ENCODE measurements at regions not wholly inside any gene's neighbourhood (a gene's known extent, or its start where the extent isn't known, plus 50 kb on each side); places are given as distances from the start of the nearest gene placed in this dataset.

DNA sequence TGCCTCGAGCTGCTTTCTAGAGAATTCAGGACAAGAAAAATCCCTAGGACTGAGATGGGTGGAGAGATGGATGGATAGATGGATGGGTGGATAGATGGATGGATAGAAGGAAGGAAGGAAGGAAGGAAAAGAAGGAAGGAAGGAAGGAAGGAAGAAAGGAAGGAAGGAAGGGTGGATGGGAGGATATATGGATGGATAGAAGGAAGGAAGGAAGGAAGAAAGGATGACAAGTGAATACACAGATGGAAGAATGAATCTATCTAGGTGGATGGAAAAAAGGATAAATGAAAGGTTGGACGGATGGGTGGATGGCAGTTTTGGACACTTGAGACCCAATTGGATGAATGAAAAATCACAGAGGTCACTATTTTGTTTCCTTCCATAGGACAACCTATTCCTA is 120.4 kb upstream of the KAZN start:
- TF ChIP-seq, protein P1, sequence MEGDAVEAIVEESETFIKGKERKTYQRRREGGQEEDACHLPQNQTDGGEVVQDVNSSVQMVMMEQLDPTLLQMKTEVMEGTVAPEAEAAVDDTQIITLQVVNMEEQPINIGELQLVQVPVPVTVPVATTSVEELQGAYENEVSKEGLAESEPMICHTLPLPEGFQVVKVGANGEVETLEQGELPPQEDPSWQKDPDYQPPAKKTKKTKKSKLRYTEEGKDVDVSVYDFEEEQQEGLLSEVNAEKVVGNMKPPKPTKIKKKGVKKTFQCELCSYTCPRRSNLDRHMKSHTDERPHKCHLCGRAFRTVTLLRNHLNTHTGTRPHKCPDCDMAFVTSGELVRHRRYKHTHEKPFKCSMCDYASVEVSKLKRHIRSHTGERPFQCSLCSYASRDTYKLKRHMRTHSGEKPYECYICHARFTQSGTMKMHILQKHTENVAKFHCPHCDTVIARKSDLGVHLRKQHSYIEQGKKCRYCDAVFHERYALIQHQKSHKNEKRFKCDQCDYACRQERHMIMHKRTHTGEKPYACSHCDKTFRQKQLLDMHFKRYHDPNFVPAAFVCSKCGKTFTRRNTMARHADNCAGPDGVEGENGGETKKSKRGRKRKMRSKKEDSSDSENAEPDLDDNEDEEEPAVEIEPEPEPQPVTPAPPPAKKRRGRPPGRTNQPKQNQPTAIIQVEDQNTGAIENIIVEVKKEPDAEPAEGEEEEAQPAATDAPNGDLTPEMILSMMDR (IDR thresholded peaks at IDR 0.05; ENCODE audit: low read depth, low read length, missing control alignments), result no peak
- no peak overlapping the region for H3K4me3 ChIP-seq (replicated peaks; ENCODE audit: low read depth, low read length)
- no peak for DNase-seq (ENCODE audit: extremely low read depth, low read depth)

DNA sequence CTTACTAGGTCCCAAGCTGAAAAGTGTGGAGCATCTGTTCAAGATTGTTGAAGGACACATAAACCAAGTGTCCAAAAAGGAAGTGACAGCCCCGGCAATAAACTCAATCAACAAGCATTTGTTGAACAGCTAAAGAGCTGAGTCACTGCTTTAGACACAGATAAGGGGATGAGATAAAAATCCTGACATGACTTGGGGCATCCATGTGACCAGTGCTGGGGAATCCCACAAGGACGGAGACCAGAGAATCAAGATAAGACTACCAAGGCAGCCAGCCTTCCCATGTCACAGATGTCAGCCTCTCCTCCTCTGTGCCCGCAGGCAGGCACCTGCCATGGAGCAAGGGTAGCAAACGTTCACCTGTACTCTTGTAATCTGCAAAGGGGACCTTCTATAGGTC is 118.6 kb upstream of the KAZN start:
- no peak for DNase-seq (ENCODE audit: extremely low read depth, low read depth)
- TF ChIP-seq, protein P1 (IDR thresholded peaks at IDR 0.05; ENCODE audit: low read depth, low read length, missing control alignments), result no peak
- H3K4me3 ChIP-seq (replicated peaks; ENCODE audit: low read depth, low read length), result no peak overlapping the region

DNA sequence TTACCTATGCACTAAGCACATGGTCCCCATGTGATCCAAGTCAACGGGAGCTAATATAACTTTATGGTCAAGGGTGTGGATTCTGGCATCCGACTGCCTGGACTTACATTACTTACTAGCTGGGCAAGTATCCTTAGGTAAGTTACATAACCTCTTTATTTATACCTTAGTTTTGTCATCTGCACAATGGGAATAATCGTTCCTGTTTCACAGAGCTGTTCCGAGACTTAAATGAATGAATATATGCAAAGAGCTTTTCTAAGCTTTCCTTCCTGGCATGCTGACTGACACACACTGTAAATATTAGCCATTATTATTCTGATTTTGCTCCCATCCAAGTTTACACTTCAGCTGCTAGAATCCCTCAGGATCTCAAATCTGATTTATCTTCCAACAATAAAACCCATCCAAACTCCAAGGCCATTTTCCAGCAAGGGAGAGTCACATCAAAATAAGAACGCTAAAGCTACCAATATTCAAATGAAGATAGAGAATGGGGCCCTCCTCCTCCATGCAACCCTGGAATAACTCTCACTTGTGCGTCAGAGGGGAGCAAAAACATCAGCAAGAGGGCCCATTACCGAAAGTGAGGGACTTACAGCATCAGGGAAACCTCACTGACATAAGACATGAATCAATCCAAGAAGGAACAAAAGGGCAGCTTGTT is 115.6 kb upstream of the KAZN start:
- TF ChIP-seq, protein P1 (IDR thresholded peaks at IDR 0.05; ENCODE audit: low read depth, low read length, missing control alignments), result no peak
- DNase-seq (ENCODE audit: extremely low read depth, low read depth), result no peak
- H3K4me3 ChIP-seq (replicated peaks; ENCODE audit: low read depth, low read length), result no peak overlapping the region

DNA sequence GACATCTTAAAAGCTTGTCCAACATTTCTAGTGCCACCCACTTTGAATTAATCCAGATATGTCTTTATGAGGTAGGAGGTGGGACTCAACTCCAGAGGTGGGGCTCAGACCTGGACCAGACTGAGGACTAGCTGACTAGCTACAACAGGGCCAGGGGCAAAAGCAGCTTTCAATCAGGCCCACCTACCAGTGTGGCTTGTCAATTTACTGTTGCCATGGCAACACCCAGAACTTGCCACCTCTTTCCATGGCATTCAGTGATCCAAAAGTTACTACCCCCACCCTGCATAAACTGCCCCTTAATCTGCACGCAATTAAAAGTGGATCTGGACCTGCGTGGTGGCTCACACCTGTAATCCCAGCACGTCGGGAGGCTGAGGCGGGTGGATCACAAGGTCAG is 113.2 kb upstream of the KAZN start:
- DNase-seq (ENCODE audit: extremely low read depth, low read depth), result no peak
- TF ChIP-seq, protein P1 (IDR thresholded peaks at IDR 0.05; ENCODE audit: low read depth, low read length, missing control alignments), result no peak
- no peak overlapping the region for H3K4me3 ChIP-seq (replicated peaks; ENCODE audit: low read depth, low read length)

DNA sequence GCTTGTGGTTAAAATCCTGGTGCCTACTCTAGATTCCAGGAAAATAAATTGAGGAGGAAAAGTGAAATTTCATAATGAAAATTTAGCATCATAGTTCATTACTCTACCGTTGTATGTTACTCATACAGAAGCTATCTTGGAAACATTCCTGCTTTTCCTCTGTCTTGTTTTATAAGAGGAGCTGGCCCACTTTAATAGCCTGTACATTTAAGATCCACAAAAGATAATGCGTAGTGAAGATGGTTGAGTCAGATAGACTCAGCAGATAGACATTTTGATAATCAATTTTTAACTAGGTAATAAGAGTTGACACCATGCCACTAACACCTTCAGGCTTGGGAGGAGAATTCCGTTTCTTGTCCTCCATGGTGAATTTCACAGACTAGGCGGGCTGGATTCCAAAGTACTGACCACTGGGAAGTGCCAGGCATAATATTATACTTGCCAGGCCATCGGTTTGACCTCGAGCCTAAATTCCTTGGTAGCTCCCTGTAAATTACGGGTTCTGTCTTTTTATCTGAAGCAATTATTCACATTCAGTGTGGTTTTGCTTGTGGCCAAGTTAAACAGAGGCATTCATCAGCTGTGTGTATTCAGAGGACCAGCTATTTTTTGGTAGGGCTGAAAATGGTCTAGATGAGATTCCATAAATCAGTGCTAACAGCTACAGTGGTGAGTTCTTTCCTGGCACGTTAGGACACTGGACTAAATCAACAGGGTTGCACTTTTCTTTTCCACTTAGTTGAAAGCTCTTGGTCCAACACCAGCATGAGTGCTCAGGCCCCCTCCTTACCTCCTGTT is 111.9 kb upstream of the KAZN start:
- TF ChIP-seq, protein P1 (IDR thresholded peaks at IDR 0.05; ENCODE audit: low read depth, low read length, missing control alignments), result no peak
- DNase-seq (ENCODE audit: extremely low read depth, low read depth), result no peak
- H3K4me3 ChIP-seq (replicated peaks; ENCODE audit: low read depth, low read length), result no peak overlapping the region

DNA sequence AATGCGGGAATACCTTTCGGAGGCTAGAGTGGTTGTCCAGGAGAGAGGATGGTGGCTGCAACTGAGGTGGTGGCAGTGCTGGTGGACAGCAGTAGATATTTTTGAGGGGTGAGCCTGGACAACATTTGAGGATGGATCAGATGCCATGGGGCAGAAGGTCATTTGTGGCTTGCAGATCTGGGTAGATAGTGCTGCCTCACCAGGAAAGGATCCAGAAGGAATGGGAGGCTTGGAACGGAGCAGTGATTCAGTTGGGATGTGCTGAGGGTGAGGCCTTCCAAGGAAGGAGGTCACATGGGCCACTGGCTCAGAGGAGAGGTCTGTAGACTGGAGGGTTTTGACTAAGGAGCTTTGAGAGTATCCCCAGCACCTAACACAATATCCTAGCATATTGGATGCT is 110.8 kb upstream of the KAZN start:
- H3K4me3 ChIP-seq (replicated peaks; ENCODE audit: low read depth, low read length), result no peak overlapping the region
- DNase-seq (ENCODE audit: extremely low read depth, low read depth), result no peak
- TF ChIP-seq, protein P1 (IDR thresholded peaks at IDR 0.05; ENCODE audit: low read depth, low read length, missing control alignments), result no peak
